ENCODE measurements at regions not wholly inside any gene's neighbourhood (a gene's known extent, or its start where the extent isn't known, plus 50 kb on each side); places are given as distances from the start of the nearest gene placed in this dataset.
"Not testable (repeated sequence)": the region's sequence is repeated elsewhere in the genome, so short reads cannot be mapped to it uniquely, and the experiment has no call there.

DNA sequence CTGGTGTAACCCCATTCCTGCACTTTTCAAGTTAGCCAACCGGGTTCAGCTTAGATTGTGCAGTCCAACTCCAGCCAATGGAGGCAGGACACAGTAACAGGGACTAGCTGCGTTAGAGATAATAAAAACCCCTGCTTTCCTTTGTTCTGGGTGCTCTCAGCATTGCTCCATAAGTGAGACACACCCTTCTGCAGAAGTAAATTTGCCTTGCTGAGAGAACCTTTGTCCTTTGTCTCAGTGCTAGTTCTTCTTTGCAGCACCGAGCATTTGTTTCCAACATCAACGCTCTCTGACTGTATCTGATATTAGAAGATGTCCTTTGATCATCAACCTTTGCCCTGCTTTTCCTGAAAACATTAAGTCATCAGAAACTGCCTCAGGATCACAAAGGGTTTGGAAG, 169.5 kb upstream of the OR13F1 start:
- no peak for DNase-seq

DNA sequence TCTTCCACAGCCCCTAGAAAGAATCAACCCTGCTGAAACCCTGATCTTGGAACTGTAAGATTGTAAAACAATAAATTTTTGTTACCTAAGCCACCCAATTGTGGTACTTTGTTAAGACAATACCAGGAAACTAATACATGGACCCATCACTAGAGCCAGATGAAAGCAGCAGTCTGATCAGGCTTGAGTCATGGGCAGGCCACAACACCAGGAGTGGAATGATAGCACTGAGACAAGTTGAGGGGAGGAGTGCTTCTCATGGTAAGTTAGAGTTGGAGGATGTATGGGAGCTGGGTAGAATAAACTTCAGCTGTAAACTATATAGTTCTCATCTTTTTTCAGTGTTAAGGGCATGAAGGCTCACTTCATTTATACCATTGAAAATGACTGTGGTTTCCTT, 164.4 kb upstream of the OR13F1 start:
- DNase-seq: no peak

- no peak for DNase-seq
Measured at GRCh38 chr9:104342552-104342951, 161.5 kb upstream of the OR13F1 start.

DNA sequence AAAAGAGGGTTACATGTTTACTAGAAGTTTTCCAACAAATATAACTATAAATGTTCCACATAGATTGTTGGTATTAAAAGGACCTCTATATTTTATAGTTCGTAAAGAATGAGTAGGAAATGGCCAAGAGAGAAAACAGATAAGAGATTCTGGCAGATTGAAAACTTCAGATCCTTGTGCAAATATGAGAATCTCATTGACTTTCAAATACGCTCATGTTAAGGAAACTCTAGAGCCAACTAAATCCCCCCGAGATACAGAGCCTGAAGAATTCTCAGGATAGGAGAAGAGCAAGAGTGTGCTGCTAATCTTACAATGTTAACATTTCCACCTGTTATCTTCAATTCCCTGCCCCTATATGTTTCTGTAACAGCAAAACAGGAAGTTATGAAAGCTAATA, 159.0 kb upstream of the OR13F1 start:
- no peak for DNase-seq

DNA sequence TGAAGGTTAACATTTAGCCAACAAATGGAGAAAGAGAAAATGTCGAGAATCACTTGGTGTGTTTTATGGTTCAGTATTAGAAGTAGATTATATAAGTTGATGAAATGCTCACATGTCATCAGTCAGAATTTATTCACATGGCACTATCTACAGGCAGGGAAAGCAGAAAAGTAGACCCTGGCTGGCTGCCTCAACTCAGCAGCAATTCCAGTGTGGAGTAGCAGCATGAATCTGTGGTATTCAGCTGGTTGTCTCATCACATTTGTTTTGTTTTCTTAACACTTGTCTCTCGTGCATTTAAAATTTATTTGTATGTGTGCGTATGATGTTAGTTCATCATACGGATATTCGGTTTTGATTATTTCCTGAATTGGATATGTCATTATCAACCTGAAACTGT, 153.5 kb upstream of the OR13F1 start:
- no peak for DNase-seq

DNA sequence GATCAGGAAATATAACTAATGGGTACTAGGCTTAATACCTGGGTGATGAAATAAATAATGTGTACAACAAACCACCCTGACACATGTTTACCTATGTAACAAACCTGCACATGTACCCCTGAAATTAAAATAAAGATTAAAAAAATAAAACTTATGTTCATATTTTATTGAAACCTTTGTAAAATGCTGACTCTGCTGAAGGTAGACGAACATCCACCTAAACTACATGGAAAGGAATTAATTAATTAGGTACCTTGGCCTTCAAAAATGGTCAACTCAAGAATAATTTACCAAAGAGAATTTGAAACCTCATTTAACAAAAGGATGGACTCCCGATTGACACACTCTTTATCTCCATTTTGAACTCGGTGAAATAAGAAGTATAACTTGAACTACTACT, 152.3 kb upstream of the OR13F1 start:
- DNase-seq: no peak

- DNase-seq: no peak
Measured at GRCh38 chr9:104361207-104361606, 142.9 kb upstream of the OR13F1 start.

GRCh38 chr9:104362912-104363472, 141.1 kb upstream of the OR13F1 start:
- no peak for DNase-seq

GRCh38 chr9:104367507-104367906, 136.6 kb upstream of the OR13F1 start:
- DNase-seq: no peak

DNA sequence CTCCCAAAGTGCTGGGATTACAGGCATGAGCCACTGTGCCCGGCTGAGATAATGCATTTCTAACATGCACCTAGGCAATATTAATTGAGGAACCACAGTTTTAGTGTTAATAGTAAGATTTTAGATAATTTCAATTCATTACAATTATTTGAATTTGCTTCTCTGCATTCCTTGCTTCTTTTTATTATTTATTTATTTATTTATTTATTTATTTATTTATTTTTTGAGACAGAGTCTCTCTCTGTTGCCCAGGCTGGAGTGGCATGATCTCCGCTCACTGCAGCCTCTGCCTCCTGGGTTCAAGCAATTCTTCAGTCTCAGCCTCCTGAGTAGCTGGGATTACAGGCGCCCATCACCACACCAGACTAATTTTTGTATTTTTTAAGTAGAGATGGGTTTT, 135.7 kb upstream of the OR13F1 start:
- not testable (repeated sequence) for DNase-seq

GRCh38 chr9:104374711-104375110, 129.4 kb upstream of the OR13F1 start:
- DNase-seq: no peak

GRCh38 chr9:104386013-104386412, 118.0 kb upstream of the OR13F1 start:
- no peak for DNase-seq

DNA sequence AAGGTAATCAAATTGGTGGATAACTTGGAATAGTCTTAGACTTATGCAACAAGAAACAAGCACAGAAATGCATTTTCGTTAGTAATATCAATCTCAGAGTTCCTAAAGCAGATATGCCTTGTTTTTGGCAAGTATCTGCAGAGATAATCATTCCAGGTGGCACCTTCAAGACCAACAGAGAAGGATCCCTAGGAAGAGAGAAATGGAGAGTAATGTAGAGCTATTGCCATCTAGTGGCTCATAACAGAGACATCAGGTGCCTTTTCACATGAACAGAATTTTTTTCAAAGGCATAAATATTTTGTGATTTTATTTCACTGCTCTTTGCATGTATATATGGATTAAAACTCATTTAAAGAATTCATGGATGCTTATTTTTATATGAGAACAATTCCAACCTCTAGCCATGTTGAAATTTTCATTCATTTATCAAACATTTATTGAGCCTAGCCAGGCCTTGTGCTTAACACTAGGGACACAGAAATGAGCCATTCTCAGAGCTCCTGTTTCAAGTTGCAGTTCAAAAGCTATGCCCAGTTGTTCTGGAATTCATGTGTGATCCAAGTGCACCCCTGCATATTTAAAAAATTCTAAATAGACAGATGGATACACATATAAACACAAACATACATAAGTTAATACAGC, 117.5 kb upstream of the OR13F1 start:
- DNase-seq: peak; percentile 3

- no peak for DNase-seq
Measured at GRCh38 chr9:104388071-104388470, 116.0 kb upstream of the OR13F1 start.

GRCh38 chr9:104389341-104389740, 114.7 kb upstream of the OR13F1 start:
- no peak for DNase-seq

DNA sequence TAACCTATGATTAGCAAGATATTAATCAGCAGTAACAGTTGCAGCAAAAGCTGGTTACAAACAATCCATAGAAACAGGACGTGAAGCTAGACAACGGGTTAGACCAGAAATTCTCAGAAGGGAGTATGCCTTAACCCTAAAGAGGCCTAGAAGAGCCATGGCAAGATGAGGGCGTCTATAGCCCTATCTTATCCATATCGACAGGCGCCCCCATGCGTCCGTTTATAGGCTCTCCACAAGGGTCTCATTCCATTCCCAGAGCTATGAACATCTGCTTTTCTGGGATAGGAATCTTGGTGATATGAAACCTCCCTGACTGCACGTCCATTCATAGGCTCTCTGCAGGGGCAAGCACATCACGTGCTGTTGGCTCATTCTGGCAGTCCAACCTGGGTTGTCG, 109.2 kb upstream of the OR13F1 start:
- not testable (repeated sequence) for DNase-seq

DNA sequence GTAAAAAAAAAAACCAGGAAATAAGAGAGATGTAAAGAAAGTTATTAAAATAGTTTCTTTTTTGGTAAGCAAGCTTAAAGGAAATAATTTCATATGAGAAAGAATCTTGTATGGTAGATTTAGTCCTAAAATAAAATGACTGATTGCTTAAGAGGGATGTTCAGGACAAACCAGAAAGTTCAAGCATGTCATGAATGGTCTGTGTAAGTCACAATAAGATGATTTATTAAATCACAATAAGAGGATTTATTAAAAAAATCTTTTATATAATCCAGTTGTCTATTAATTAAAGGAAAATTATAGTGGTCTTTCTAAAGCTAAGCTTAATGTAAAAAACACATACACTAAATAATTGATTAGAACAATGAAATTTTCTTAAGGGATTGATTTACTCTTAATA, 91.8 kb upstream of the OR13F1 start:
- DNase-seq: no peak

DNA sequence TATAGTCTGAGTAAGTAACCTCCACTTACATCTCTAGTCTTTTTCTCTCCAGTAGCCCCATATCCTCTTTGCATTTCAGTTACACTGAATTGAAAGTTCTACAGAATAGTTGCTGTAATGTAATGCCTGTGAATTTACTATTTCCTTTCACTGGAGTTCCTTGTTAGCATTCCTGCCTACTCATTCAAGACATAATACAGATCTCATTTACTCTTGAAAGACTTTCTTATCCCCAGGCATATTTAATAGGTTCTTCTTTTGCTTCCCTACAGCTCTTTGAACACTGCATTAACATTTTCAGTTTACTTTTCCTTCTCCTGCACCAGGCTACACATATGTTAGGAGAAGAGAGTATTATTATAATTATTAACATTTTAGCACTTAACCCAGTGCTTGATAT, 87.6 kb upstream of the OR13F1 start:
- no peak for DNase-seq

DNA sequence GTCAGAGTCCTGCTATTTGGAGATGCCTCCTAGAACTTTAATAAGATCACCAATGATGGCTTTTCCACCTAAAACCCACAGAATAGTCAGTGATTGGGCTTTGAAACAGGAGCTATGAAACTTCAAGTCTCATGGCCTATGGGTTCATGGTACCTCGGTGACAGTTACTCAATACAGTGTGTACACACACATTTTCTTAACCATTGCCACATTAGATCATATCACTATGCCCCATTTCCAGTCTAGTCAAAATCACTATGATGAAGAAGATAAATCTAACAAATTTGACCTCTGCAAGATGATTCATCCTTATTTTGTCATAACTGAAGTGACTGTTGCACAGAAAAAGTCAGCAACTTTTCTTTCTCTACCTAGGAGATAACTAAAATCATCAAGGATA, 86.8 kb upstream of the OR13F1 start:
- no peak for DNase-seq

GRCh38 chr9:104429031-104429546, 75.0 kb upstream of the OR13F1 start:
- DNase-seq: no peak

GRCh38 chr9:104435059-104435458, 69.0 kb upstream of the OR13F1 start:
- no peak for DNase-seq

DNA sequence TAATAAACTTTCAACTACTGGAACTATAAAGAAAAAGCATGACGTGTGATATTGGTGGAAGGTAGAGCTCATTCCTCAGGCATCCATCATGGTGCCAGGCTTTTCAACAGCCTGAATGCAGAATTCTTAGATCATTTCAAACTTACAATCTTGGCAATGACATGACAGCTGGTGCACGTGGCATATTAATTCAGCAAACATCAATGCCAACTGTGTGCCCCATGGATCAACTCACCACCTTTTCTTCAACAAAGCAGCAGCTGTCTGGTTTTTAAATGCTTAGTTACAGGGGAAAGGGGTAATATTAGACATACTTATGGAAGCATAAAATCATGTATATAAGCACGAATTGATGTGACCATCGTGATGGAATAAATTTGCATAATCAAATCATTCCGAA, 56.0 kb upstream of the OR13F1 start:
- DNase-seq: no peak

Measured in midbrain (tissue), 1 donor.